PC-9 (cell line): ENCODE measurements at regions not wholly inside any gene's neighbourhood (a gene's known extent, or its start where the extent isn't known, plus 50 kb on each side); places are given as distances from the start of the nearest gene placed in this dataset.

Experiments used
- BruUV-seq: library from RNA; stranded (reverse); fragments of 400-500 nt; replicated peaks from 2 replicates; lab custom pipeline; 2021; lab: Mats Ljungman, UMichigan
- CTCF ChIA-PET: fragments of 300-600 bp; sonication (Branson Sonifier 250); formaldehyde crosslinking; loops from one replicate; lab custom pipeline; 2022; ENCODE audit warnings: antibody characterized with exemption; lab: Charles Lee
- POLR2A ChIA-PET: fragments of 300-600 bp; sonication (Branson Sonifier 250); formaldehyde crosslinking; loops from one replicate; lab custom pipeline; 2022; ENCODE audit warnings: antibody characterized with exemption; ENCODE audit not compliant: unreplicated experiment; lab: Charles Lee
- DNase-seq, 2 experiments: peaks; one replicate each; pipeline versions ENCODE4 v3.0.0 to v3.0.0-alpha.2; 2015 to 2022; ENCODE audit warnings: mixed read lengths in 1 of 2
- H2AFZ ChIP-seq: fragments of 200-600 bp; sonication (generic); 2 replicates; pipeline ENCODE4 v1.8.1; 2017; ENCODE audit warnings: antibody characterized with exemption
- H3F3A ChIP-seq: fragments of 200-600 bp; sonication (generic); 2 replicates; pipeline ENCODE4 v1.8.1; 2017; ENCODE audit warnings: antibody characterized with exemption, mild to moderate bottlenecking, low read depth; ENCODE audit not compliant: insufficient read depth
- H3K27ac ChIP-seq: fragments of 200-600 bp; sonication (generic); 2 replicates; pipeline ENCODE4 v1.6.1; 2016; ENCODE audit warnings: mixed run types
- H3K27me3 ChIP-seq: fragments of 200-600 bp; sonication (generic); 2 replicates; pipeline ENCODE4 v1.6.1; 2016; ENCODE audit warnings: low read depth, mixed run types; ENCODE audit not compliant: insufficient read depth
- H3K36me3 ChIP-seq: fragments of 200-600 bp; sonication (generic); 2 replicates; pipeline ENCODE4 v1.6.1; 2016; ENCODE audit warnings: low read depth, mixed run types
- H3K4me1 ChIP-seq: fragments of 200-600 bp; sonication (generic); replicated peaks from 2 replicates; pipeline ENCODE4 v1.6.1; 2016; ENCODE audit warnings: mixed run types; ENCODE audit not compliant: insufficient read depth
- H3K4me2 ChIP-seq: fragments of 200-600 bp; sonication (generic); 2 replicates; pipeline ENCODE4 v1.6.1; 2017; ENCODE audit warnings: mixed run types
- H3K4me3 ChIP-seq: fragments of 200-600 bp; sonication (generic); 2 replicates; pipeline ENCODE4 v1.6.1; 2016; ENCODE audit warnings: mixed run types
- H3K79me2 ChIP-seq: fragments of 200-600 bp; sonication (generic); 2 replicates; pipeline ENCODE4 v1.6.1; 2017; ENCODE audit warnings: low read depth, mixed run types
- H3K9me2 ChIP-seq: fragments of 200-600 bp; sonication (generic); 2 replicates; pipeline ENCODE4 v1.8.1; 2017; ENCODE audit warnings: mild to moderate bottlenecking; ENCODE audit not compliant: insufficient read depth
- H3K9me3 ChIP-seq: fragments of 200-600 bp; sonication (generic); 2 replicates; pipeline ENCODE4 v1.8.1; 2016; ENCODE audit warnings: low read depth; ENCODE audit not compliant: insufficient read depth
- H4K20me1 ChIP-seq: fragments of 200-600 bp; sonication (generic); 2 replicates; pipeline ENCODE4 v1.8.1; 2017; ENCODE audit not compliant: insufficient read depth
- EZH2 ChIP-seq: fragments of 200-600 bp; sonication (generic); IDR thresholded peaks from 2 replicates; pipeline ENCODE4 v1.8.0; 2017; ENCODE audit warnings: antibody characterized with exemption, low read depth
- intact Hi-C: fragments of 100-400 bp; cut with micrococcal nuclease; formaldehyde crosslinking; loops from one replicate; pipeline ENCODE4 v1.10.0; 2022; ENCODE audit not compliant: unreplicated experiment
- TF ChIP-seq, protein P1 (sequence below): fragments of 200-600 bp; sonication (generic); conservative IDR thresholded peaks from 2 replicates; pipeline ENCODE4 v1.6.1; 2017; ENCODE audit warnings: mixed run types, antibody characterized with exemption, mild to moderate bottlenecking, moderate library complexity

GRCh38 chr4:33882246-33882990, 2361.9 kb downstream of the ARAP2 start:
- Histone ChIP-seq H3K9me3 (no peaks in the 10 kb centered on the region; the same call in 1 of the 2 replicates), H3K27me3 (no peaks in the 10 kb centered on the region), H2AFZ (no peak overlapping the region), H3K9me2 (no peaks in the 10 kb centered on the region), H3K4me1 (no peaks in the 10 kb centered on the region), H3K4me2 (no peak overlapping the region), H3K79me2 (no peaks in the 10 kb centered on the region), H3K27ac (no peak overlapping the region), H4K20me1 (no peaks in the 10 kb centered on the region), H3K36me3 (no peaks in the 10 kb centered on the region), H3K4me3 (no peak overlapping the region), H3F3A (no peaks in the 10 kb centered on the region)
- no peak for DNase-seq
- CTCF ChIA-PET, result no interaction called here
- intact Hi-C loops, result no loop called here
- TF ChIP-seq, protein P1, sequence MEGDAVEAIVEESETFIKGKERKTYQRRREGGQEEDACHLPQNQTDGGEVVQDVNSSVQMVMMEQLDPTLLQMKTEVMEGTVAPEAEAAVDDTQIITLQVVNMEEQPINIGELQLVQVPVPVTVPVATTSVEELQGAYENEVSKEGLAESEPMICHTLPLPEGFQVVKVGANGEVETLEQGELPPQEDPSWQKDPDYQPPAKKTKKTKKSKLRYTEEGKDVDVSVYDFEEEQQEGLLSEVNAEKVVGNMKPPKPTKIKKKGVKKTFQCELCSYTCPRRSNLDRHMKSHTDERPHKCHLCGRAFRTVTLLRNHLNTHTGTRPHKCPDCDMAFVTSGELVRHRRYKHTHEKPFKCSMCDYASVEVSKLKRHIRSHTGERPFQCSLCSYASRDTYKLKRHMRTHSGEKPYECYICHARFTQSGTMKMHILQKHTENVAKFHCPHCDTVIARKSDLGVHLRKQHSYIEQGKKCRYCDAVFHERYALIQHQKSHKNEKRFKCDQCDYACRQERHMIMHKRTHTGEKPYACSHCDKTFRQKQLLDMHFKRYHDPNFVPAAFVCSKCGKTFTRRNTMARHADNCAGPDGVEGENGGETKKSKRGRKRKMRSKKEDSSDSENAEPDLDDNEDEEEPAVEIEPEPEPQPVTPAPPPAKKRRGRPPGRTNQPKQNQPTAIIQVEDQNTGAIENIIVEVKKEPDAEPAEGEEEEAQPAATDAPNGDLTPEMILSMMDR, result no peak
- no peak for TF ChIP-seq EZH2
- no TSS peak for BruUV-seq
- POLR2A ChIA-PET, result no interaction called here

DNA sequence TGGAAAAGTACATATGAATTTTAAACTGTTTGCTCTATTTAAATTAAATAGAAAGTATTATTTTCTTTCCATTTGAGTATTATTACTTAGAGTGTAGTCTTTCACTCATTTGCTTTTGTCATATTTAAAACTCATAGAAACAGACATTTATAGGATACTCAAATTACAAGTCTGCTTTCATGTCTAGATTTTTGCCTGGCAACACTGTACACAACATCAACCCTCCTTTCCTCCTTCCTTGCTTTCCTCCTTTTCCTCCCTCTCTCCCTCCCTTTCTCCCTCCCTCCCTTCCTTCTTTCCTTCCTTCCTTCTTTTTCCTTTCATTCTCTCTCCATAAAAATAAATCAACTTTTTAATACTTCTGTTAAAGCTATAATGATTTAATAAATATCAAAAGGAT, 2361.2 kb downstream of the ARAP2 start:
- no peaks in the 10 kb centered on the region for H3K79me2 ChIP-seq
- H4K20me1 ChIP-seq, result no peaks in the 10 kb centered on the region
- DNase-seq, result no peak
- no peaks in the 10 kb centered on the region; the same call in 1 of the 2 replicates for H3K9me3 ChIP-seq
- TF ChIP-seq, protein P1, result no peak
- TF ChIP-seq EZH2, result no peak
- no peak overlapping the region for H2AFZ ChIP-seq
- ChIA-PET CTCF (no interaction called here), POLR2A (no interaction called here)
- intact Hi-C loops, result no loop called here
- no peaks in the 10 kb centered on the region for H3K27me3 ChIP-seq
- BruUV-seq, result no TSS peak
- no peaks in the 10 kb centered on the region for H3K9me2 ChIP-seq
- H3K4me3 ChIP-seq, result no peak overlapping the region
- no peak overlapping the region for H3K4me2 ChIP-seq
- no peaks in the 10 kb centered on the region for H3F3A ChIP-seq
- no peak overlapping the region for H3K27ac ChIP-seq
- no peaks in the 10 kb centered on the region for H3K36me3 ChIP-seq
- no peaks in the 10 kb centered on the region for H3K4me1 ChIP-seq

GRCh38 chr4:33886356-33886755, 2358.0 kb downstream of the ARAP2 start:
- Histone ChIP-seq H3K27me3 (no peaks in the 10 kb centered on the region), H2AFZ (no peak overlapping the region), H3K4me1 (no peaks in the 10 kb centered on the region), H3K27ac (no peak overlapping the region), H3K9me3 (no peaks in the 10 kb centered on the region), H3K4me3 (no peak overlapping the region), H3K4me2 (no peak overlapping the region), H3K36me3 (no peaks in the 10 kb centered on the region), H3K9me2 (no peaks in the 10 kb centered on the region), H3K79me2 (no peaks in the 10 kb centered on the region), H4K20me1 (no peaks in the 10 kb centered on the region), H3F3A (no peaks in the 10 kb centered on the region)
- BruUV-seq, result no TSS peak
- intact Hi-C loops, result no loop called here
- ChIA-PET CTCF (no interaction called here), POLR2A (no interaction called here)
- no peak for DNase-seq
- TF ChIP-seq, protein P1, result no peak
- TF ChIP-seq EZH2, result no peak
